ENCODE measurements at regions not wholly inside any gene's neighbourhood (a gene's known extent, or its start where the extent isn't known, plus 50 kb on each side); places are given as distances from the start of the nearest gene placed in this dataset.
"Not testable (repeated sequence)": the region's sequence is repeated elsewhere in the genome, so short reads cannot be mapped to it uniquely, and the experiment has no call there.

DNA sequence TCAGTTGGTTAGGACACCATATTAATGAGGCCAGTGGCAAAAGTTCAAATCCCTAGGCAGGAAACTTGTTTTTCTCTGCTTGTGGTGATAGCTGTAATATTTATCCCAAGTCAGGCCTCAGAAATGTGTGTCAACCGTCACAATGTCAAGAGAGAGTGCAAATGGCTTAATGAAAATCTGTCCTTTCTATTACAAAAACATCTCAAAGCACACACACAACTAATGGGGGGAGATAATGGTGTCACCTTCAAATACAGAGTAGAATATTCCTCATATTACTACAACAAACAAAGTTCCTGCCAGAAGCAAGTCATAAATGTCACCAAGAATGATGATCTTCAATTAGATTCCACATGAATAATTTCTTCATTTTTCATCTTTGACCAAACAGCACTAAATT is 127.2 kb upstream of the MARCHF11 start:
- no peak for DNase-seq (ENCODE audit: low read depth)
- no peak overlapping the region for H3K4me3 ChIP-seq (ENCODE audit: low read length)
- TF ChIP-seq, protein P1, sequence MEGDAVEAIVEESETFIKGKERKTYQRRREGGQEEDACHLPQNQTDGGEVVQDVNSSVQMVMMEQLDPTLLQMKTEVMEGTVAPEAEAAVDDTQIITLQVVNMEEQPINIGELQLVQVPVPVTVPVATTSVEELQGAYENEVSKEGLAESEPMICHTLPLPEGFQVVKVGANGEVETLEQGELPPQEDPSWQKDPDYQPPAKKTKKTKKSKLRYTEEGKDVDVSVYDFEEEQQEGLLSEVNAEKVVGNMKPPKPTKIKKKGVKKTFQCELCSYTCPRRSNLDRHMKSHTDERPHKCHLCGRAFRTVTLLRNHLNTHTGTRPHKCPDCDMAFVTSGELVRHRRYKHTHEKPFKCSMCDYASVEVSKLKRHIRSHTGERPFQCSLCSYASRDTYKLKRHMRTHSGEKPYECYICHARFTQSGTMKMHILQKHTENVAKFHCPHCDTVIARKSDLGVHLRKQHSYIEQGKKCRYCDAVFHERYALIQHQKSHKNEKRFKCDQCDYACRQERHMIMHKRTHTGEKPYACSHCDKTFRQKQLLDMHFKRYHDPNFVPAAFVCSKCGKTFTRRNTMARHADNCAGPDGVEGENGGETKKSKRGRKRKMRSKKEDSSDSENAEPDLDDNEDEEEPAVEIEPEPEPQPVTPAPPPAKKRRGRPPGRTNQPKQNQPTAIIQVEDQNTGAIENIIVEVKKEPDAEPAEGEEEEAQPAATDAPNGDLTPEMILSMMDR (conservative IDR thresholded peaks at IDR 0.05; ENCODE audit: low read depth, low read length) = no peak

DNA sequence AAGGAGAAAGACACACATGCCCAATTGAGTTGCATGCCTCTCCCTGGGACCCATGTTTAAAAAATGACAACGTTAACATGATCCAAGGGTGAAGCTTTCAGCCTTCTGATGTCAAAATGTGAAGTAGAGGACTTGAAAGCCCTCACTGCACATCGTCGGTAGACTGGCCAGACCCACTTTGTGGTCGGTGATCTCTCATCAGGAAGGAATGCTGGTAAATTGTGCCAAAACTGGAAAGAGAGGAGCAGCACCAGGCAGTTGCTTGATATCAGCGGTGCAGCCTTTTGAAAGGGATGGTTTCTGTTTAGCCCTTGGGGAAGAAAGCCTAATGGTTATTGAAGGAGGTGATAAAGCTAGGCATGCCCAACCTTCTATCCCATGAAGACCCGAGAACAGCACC is 125.3 kb upstream of the MARCHF11 start:
- no peak overlapping the region for H3K4me3 ChIP-seq (ENCODE audit: low read length)
- no peak for DNase-seq (ENCODE audit: low read depth)
- TF ChIP-seq, protein P1 (conservative IDR thresholded peaks at IDR 0.05; ENCODE audit: low read depth, low read length) = no peak

DNA sequence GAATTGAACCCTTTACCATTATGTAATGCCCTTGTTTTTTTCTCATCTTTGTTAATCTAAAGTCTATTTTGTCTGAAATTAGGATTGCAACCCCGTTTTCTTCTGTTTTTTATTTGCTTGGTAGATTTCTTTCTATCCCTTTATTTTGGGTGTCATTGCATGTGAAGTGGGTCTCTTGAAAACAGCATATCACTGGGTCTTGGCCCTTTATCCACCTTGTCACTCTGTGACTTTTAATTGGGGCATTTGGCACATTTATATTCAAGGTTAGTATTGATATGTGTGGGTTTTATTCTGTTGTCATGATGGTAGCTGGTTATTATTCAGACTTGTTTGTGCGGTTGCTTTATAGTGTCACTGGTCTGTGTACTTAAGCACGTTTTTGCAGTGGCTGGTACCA is 117.4 kb upstream of the MARCHF11 start:
- DNase-seq (ENCODE audit: low read depth) = no peak
- H3K4me3 ChIP-seq (ENCODE audit: low read length) = no peak overlapping the region
- TF ChIP-seq, protein P1 (conservative IDR thresholded peaks at IDR 0.05; ENCODE audit: low read depth, low read length) = no peak

DNA sequence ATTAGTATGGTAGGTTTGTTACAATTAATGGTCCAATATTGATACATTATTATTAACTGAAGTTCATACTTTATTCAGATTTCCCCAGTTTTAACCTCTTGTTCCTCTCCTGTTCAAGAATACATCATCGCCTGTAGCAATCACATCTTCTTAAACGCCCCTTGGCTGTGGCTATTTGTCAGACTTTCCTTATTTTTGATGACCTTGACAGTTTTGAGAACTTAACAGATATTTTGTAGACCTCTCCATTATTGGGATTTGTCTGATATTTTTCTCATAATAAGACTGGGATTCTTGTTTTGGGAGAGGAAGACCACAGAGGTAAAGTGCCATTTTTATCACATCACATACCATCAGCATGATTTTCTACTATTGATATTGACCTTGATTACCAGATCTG is 112.3 kb upstream of the MARCHF11 start:
- no peak overlapping the region for H3K4me3 ChIP-seq (ENCODE audit: low read length)
- no peak for DNase-seq (ENCODE audit: low read depth)
- TF ChIP-seq, protein P1 (conservative IDR thresholded peaks at IDR 0.05; ENCODE audit: low read depth, low read length) = no peak

DNA sequence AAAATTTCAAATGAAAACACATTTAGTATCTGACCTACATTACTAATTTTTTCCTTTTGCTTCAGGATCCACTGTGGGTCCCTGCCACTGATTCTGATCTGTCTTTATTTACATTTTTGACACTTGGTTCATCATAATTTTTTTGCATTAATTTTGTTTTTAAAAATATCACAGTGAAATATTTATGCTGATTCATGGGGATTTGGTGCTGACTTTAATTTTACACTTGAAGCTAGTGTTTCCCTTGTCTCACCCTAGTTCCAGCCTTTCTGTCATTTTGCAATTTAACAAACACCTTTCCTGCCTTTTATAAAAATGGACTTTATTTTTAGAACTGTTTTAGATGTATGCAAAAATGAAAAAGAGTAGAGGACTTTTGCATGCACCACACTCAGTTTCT is 111.9 kb upstream of the MARCHF11 start:
- no peak overlapping the region for H3K4me3 ChIP-seq (ENCODE audit: low read length)
- TF ChIP-seq, protein P1 (conservative IDR thresholded peaks at IDR 0.05; ENCODE audit: low read depth, low read length) = no peak
- no peak for DNase-seq (ENCODE audit: low read depth)

DNA sequence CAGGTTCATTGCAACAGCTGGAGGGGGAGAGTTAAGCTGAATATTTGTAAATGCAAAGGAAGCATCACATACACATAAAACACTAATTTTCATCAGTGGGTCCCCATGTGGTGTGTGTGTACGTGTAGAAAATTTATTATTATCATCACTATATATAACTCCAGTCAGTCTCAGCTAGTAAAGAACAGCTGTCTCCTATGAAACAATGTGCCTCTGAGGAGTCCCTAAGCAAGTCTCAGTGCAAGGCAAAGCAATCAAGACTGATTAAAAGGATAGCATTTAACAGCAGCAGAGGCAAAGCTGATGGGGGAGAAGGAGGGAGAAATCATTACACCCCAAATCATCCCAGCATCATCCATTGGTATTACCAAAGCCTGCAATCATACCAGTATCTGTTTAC is 104.2 kb upstream of the MARCHF11 start:
- DNase-seq (ENCODE audit: low read depth) = no peak
- no peak overlapping the region for H3K4me3 ChIP-seq (ENCODE audit: low read length)
- TF ChIP-seq, protein P1 (conservative IDR thresholded peaks at IDR 0.05; ENCODE audit: low read depth, low read length) = no peak

DNA sequence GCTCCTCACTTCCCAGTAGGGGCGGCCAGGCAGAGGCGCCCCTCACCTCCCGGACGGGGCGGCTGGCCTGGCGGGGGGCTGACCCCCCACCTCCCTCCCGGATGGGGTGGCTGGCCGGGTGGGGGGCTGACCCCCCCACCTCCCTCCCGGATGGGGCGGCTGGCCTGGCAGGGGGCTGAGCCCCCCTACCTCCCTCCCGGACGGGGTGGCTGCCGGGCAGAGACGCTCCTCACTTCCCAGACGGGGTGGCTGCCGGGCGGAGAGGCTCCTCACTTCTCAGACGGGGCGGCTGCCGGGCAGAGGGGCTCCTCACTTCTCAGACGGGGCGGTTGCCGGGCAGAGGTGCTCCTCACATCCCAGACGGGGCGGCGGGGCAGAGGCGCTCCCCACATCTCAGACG is 97.3 kb upstream of the MARCHF11 start:
- not testable (repeated sequence) for H3K4me3 ChIP-seq (ENCODE audit: low read length); DNase-seq (ENCODE audit: low read depth)

DNA sequence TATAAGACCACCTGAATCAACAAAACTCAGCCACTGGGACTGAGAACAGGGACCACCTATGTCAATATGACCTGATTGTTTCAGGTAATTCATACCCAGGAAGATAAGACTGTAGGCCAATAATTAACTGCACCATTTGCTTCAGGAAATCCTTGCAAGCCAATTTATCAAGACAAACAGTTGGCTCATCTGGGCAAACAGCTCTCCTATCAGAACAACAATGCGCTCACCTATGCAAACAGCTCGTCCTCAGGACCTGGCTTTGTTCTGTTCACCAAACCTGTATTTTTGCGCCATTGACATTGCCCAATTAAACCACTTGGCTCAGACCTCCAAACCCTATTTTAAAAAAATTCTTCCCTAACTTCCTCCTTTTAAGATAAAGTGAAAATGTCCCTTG is 92.3 kb upstream of the MARCHF11 start:
- DNase-seq (ENCODE audit: low read depth) = no peak
- TF ChIP-seq, protein P1 (conservative IDR thresholded peaks at IDR 0.05; ENCODE audit: low read depth, low read length) = no peak
- no peak overlapping the region for H3K4me3 ChIP-seq (ENCODE audit: low read length)

All from retinal pigment epithelial cell (primary cell).